RWPE2 (cell line): ENCODE measurements at regions not wholly inside any gene's neighbourhood (a gene's known extent, or its start where the extent isn't known, plus 50 kb on each side); places are given as distances from the start of the nearest gene placed in this dataset.

Experiments
- ATAC-seq: fragments of 200-7000 bp; cut with Tn5 transposase; 3 replicates; pipeline ENCODE4 v1.9.1; 2021; ENCODE audit warnings: low read depth
- DNase-seq: peaks from one replicate; pipeline ENCODE4 v3.0.0-alpha.2; 2020; ENCODE audit warnings: low spot score
- H3K27ac ChIP-seq: fragments of 450-650 bp; 2 replicates; pipeline ENCODE4 v1.5.1; 2017; ENCODE audit warnings: mild to moderate bottlenecking; ENCODE audit not compliant: poor library complexity, severe bottlenecking
- H3K27me3 ChIP-seq: fragments of 250-450 bp; sonication (Bioruptor Pico); 2 replicates; pipeline ENCODE4 v1.5.1; 2021; ENCODE audit warnings: mild to moderate bottlenecking, moderate library complexity; ENCODE audit not compliant: insufficient read depth, poor library complexity, severe bottlenecking
- H3K36me3 ChIP-seq: fragments of 250-450 bp; sonication (Bioruptor Pico); 2 replicates; pipeline ENCODE4 v1.5.1; 2020; ENCODE audit warnings: low read depth, mild to moderate bottlenecking, moderate library complexity
- H3K4me1 ChIP-seq: fragments of 250-450 bp; sonication (Bioruptor Pico); 2 replicates; pipeline ENCODE4 v1.5.1; 2021; ENCODE audit warnings: mild to moderate bottlenecking, moderate library complexity; ENCODE audit not compliant: insufficient read depth, poor library complexity, severe bottlenecking
- H3K4me3 ChIP-seq: fragments of 250-450 bp; sonication (Bioruptor Pico); 2 replicates; pipeline ENCODE4 v1.5.1; 2021; ENCODE audit warnings: mild to moderate bottlenecking, moderate library complexity; ENCODE audit not compliant: severe bottlenecking
- H3K9me3 ChIP-seq: fragments of 250-450 bp; sonication (Bioruptor Pico); 2 replicates; pipeline ENCODE4 v1.5.1; 2021; ENCODE audit warnings: mild to moderate bottlenecking, moderate library complexity; ENCODE audit not compliant: severe bottlenecking
- TF ChIP-seq, protein P1 (sequence below): fragments of 450-650 bp; IDR thresholded peaks from one replicate; pipeline ENCODE4 v1.5.1; 2017; ENCODE audit warnings: mild to moderate bottlenecking, moderate library complexity; ENCODE audit not compliant: poor library complexity, severe bottlenecking

GRCh38 chr13:89950225-89950624, 1397.3 kb upstream of the MIR17HG start:
- DNase-seq (no peak), ATAC-seq (no peak)
- Histone ChIP-seq H3K4me3 (no peak overlapping the region), H3K4me1 (no peaks in the 10 kb centered on the region), H3K27ac (no peak overlapping the region), H3K27me3 (no peaks in the 10 kb centered on the region), H3K9me3 (peaks cover 7% of the 10 kb centered on the region), H3K36me3 (no peaks in the 10 kb centered on the region)
- TF ChIP-seq, protein P1, sequence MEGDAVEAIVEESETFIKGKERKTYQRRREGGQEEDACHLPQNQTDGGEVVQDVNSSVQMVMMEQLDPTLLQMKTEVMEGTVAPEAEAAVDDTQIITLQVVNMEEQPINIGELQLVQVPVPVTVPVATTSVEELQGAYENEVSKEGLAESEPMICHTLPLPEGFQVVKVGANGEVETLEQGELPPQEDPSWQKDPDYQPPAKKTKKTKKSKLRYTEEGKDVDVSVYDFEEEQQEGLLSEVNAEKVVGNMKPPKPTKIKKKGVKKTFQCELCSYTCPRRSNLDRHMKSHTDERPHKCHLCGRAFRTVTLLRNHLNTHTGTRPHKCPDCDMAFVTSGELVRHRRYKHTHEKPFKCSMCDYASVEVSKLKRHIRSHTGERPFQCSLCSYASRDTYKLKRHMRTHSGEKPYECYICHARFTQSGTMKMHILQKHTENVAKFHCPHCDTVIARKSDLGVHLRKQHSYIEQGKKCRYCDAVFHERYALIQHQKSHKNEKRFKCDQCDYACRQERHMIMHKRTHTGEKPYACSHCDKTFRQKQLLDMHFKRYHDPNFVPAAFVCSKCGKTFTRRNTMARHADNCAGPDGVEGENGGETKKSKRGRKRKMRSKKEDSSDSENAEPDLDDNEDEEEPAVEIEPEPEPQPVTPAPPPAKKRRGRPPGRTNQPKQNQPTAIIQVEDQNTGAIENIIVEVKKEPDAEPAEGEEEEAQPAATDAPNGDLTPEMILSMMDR = no peak

DNA sequence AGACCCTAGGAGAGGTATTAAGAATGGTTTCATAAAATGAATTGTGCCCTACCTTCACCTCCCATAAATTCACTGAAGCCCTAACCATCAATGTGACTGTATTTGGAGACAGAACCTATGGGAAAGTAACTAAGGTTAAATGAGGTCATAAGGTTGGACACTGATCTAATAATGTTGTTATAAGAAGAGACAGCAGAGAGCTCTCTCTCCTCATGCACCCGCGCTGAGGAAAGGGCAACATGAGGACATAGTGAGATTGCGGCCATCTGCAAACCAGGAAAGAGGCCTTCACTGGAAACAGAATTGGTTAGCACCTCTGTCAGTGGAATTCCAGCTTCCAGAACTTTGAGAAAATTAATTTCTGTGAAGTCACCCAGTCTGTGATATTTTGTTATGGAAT, 1396.1 kb upstream of the MIR17HG start:
- H3K9me3 ChIP-seq = peaks cover 10% of the 10 kb centered on the region

GRCh38 chr13:89953581-89953980, 1393.9 kb upstream of the MIR17HG start:
- H3K4me3 ChIP-seq = no peak overlapping the region
- H3K27ac ChIP-seq = no peak overlapping the region
- no peaks in the 10 kb centered on the region for H3K27me3 ChIP-seq
- H3K9me3 ChIP-seq = peaks cover 7% of the 10 kb centered on the region
- no peaks in the 10 kb centered on the region for H3K36me3 ChIP-seq
- no peaks in the 10 kb centered on the region for H3K4me1 ChIP-seq
- no peak for ATAC-seq
- TF ChIP-seq, protein P1 = no peak
- DNase-seq = no peak

More for the DNA sequence above, 1396.1 kb upstream of the MIR17HG start:
- H3K4me3 ChIP-seq = no peak overlapping the region
- no peaks in the 10 kb centered on the region for H3K36me3 ChIP-seq
- ATAC-seq (no peak), DNase-seq (no peak)
- no peak overlapping the region for H3K27ac ChIP-seq
- no peaks in the 10 kb centered on the region for H3K27me3 ChIP-seq
- TF ChIP-seq, protein P1 = no peak
- no peaks in the 10 kb centered on the region for H3K4me1 ChIP-seq

- peaks cover 5% of the 10 kb centered on the region for H3K9me3 ChIP-seq
- ATAC-seq = no peak
- no peak overlapping the region for H3K4me3 ChIP-seq
These were observed 1391.7 kb upstream of the MIR17HG start for GRCh38 chr13:89955773-89956172.

GRCh38 chr13:89959074-89959473, 1388.4 kb upstream of the MIR17HG start:
- H3K9me3 ChIP-seq = peaks cover 5% of the 10 kb centered on the region
- no peak for ATAC-seq
- DNase-seq = no peak
- TF ChIP-seq, protein P1 = no peak
- no peak overlapping the region for H3K4me3 ChIP-seq
- no peaks in the 10 kb centered on the region for H3K4me1 ChIP-seq
- no peaks in the 10 kb centered on the region for H3K27me3 ChIP-seq
- H3K36me3 ChIP-seq = no peaks in the 10 kb centered on the region
- H3K27ac ChIP-seq = no peak overlapping the region

More at GRCh38 chr13:89955773-89956172, 1391.7 kb upstream of the MIR17HG start:
- Histone ChIP-seq H3K4me1 (no peaks in the 10 kb centered on the region), H3K27ac (no peak overlapping the region), H3K27me3 (no peaks in the 10 kb centered on the region), H3K36me3 (no peaks in the 10 kb centered on the region)
- TF ChIP-seq, protein P1 = no peak
- DNase-seq = no peak
